GM12874 (cell line): ENCODE measurements at regions not wholly inside any gene's neighbourhood (a gene's known extent, or its start where the extent isn't known, plus 50 kb on each side); places are given as distances from the start of the nearest gene placed in this dataset.

Source experiments
- TF ChIP-seq, protein P1 (sequence below): IDR thresholded peaks from 2 replicates; pipeline ENCODE4 v1.5.1; 2011; ENCODE audit warnings: low read depth, mild to moderate bottlenecking, control low read depth, low read length, moderate library complexity; ENCODE audit not compliant: insufficient read depth

GRCh38 chr5:1965925-1966324, 83.2 kb upstream of the IRX4 start:
- TF ChIP-seq, protein P1, sequence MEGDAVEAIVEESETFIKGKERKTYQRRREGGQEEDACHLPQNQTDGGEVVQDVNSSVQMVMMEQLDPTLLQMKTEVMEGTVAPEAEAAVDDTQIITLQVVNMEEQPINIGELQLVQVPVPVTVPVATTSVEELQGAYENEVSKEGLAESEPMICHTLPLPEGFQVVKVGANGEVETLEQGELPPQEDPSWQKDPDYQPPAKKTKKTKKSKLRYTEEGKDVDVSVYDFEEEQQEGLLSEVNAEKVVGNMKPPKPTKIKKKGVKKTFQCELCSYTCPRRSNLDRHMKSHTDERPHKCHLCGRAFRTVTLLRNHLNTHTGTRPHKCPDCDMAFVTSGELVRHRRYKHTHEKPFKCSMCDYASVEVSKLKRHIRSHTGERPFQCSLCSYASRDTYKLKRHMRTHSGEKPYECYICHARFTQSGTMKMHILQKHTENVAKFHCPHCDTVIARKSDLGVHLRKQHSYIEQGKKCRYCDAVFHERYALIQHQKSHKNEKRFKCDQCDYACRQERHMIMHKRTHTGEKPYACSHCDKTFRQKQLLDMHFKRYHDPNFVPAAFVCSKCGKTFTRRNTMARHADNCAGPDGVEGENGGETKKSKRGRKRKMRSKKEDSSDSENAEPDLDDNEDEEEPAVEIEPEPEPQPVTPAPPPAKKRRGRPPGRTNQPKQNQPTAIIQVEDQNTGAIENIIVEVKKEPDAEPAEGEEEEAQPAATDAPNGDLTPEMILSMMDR, result no peak

- TF ChIP-seq, protein P1, result no peak
These were observed 81.3 kb upstream of the IRX4 start for GRCh38 chr5:1963941-1964451.

DNA sequence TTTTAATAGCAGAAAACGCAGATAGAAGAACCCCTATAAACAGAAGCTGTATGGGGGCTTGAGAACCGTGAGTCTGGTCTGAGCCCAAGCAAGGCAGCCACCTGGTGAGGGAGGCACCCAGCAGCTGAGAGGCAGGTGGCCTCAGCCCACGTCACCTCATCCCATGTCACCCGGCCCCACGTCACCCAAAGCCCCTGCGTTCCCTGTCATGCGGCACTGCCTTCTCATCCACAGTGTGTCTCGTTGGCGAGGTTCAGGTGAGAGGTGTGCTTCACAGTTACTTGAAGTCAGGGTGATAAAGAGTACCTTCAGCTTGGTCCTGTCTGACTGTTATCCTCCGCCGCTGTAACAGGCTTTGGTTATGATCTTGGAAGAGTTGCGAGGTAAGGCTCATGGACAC, 80.6 kb upstream of the IRX4 start:
- TF ChIP-seq, protein P1, result no peak

DNA sequence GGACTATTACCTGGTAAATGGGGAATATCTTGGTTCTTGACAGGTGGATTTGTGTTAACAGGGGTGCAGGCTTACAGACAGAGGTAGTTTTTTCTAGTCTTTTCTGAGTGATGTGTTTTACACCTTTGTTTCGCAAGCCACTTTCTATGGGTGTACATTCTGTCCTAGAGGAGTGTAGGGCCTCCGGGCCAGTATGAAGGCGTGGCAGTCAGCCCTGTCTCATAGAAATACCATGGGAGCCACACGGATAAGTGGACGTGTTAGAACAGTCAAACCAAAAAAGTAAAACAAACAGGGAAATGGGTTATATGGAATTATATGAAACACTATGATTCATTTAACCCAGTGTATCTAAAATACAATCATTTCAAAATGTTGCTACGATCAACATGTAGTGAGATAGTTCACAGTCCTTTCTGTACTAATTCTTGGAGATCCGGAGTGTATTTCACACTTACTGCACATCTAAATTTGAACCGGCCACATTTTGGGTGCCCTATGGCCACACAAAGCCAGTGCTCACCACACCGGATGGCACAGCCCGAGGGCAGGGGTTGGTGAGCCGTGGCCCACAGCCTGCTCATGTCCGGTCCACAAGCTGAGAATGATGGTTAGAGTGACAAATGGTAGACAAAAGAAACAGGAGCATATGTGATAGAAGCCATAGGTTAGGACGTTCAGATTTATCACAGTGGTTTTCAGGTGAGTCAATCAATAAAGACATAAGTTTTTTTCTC, 80.1 kb upstream of the IRX4 start:
- TF ChIP-seq, protein P1, result no peak

- TF ChIP-seq, protein P1, result no peak
These were observed 79.3 kb upstream of the IRX4 start for GRCh38 chr5:1961952-1962595.

- TF ChIP-seq, protein P1, result no peak
These were observed 78.7 kb upstream of the IRX4 start for GRCh38 chr5:1961304-1961946.

- TF ChIP-seq, protein P1, result no peak
These were observed 78.0 kb upstream of the IRX4 start for GRCh38 chr5:1960595-1961303.
